Liver (tissue), 7 donors: ENCODE measurements at regions not wholly inside any gene's neighbourhood (a gene's known extent, or its start where the extent isn't known, plus 50 kb on each side); places are given as distances from the start of the nearest gene placed in this dataset.

ENCODE experiments used
- DNase-seq: peaks from one replicate; pipeline ENCODE4 v3.0.0-alpha.2; 2017; ENCODE audit warnings: low spot score
- H3K27ac ChIP-seq, 2 donors: one replicate each; pipeline ENCODE4 v1.7.0; 2013; ENCODE audit warnings: inconsistent platforms in 2 of 2, low read length in 2 of 2, control low read depth in 1 of 2, low read depth in 1 of 2, mild to moderate bottlenecking in 1 of 2
- H3K27me3 ChIP-seq, 4 donors: one replicate each; pipeline versions ENCODE4 v1.6.1 to v1.7.0; 2013; ENCODE audit warnings: low read length in 3 of 4, inconsistent platforms in 1 of 4, mild to moderate bottlenecking in 1 of 4, moderate library complexity in 1 of 4; ENCODE audit not compliant: control insufficient read depth in 4 of 4, insufficient read depth in 4 of 4
- H3K36me3 ChIP-seq, 4 donors: one replicate each; pipeline versions ENCODE4 v1.6.1 to v1.7.0; 2013; ENCODE audit warnings: low read length in 3 of 4, mild to moderate bottlenecking in 3 of 4, low read depth in 1 of 4, moderate library complexity in 1 of 4; ENCODE audit not compliant: control insufficient read depth in 4 of 4, insufficient read depth in 3 of 4
- H3K4me1 ChIP-seq, 4 donors: one replicate each; pipeline versions ENCODE4 v1.6.1 to v1.7.0; 2013; ENCODE audit warnings: low read length in 3 of 4, mild to moderate bottlenecking in 3 of 4, moderate library complexity in 1 of 4; ENCODE audit not compliant: control insufficient read depth in 4 of 4, insufficient read depth in 4 of 4
- H3K4me3 ChIP-seq, 3 donors: one replicate each; pipeline versions ENCODE4 v1.6.1 to v1.7.0; 2013; ENCODE audit warnings: low read length in 3 of 3, control low read depth in 1 of 3, low read depth in 1 of 3, mild to moderate bottlenecking in 1 of 3
- H3K9ac ChIP-seq, 2 donors: one replicate each; pipeline ENCODE4 v1.7.0; 2013; ENCODE audit warnings: low read length in 2 of 2, mild to moderate bottlenecking in 2 of 2, moderate library complexity in 2 of 2, control low read depth in 1 of 2, low read depth in 1 of 2
- H3K9me3 ChIP-seq, 4 donors: one replicate each; pipeline versions ENCODE4 v1.6.1 to v1.7.0; 2013; ENCODE audit warnings: low read length in 3 of 4; ENCODE audit not compliant: control insufficient read depth in 4 of 4
- EGR1 ChIP-seq, 2 donors: IDR thresholded peaks; 2 replicates each; pipeline ENCODE4 v1.6.1; 2016 to 2018; ENCODE audit warnings: antibody characterized with exemption in 2 of 2, low read depth in 2 of 2
- FOXA1 ChIP-seq: IDR thresholded peaks from 2 replicates; pipeline ENCODE4 v1.6.1; 2016; ENCODE audit warnings: antibody characterized with exemption
- FOXA2 ChIP-seq: IDR thresholded peaks from 2 replicates; pipeline ENCODE4 v1.6.1; 2016; ENCODE audit warnings: antibody characterized with exemption
- GABPA ChIP-seq, 2 donors: IDR thresholded peaks in 1 of 2; conservative IDR thresholded peaks in 1 of 2; 2 replicates each; pipeline ENCODE4 v1.6.1; 2016; ENCODE audit warnings: antibody characterized with exemption in 2 of 2, mild to moderate bottlenecking in 1 of 2, moderate library complexity in 1 of 2
- HNF4G ChIP-seq: IDR thresholded peaks from 2 replicates; pipeline ENCODE4 v1.6.1; 2016; ENCODE audit warnings: antibody characterized with exemption
- JUND ChIP-seq, 2 donors: IDR thresholded peaks; 2 replicates each; pipeline ENCODE4 v1.6.1; 2016; ENCODE audit warnings: antibody characterized with exemption in 2 of 2
- MAX ChIP-seq: IDR thresholded peaks from 2 replicates; pipeline ENCODE4 v1.6.1; 2016; ENCODE audit warnings: antibody characterized with exemption
- NR2F2 ChIP-seq: IDR thresholded peaks from 2 replicates; pipeline ENCODE4 v1.6.1; 2016; ENCODE audit warnings: antibody characterized with exemption
- RAD21 ChIP-seq, 2 donors: IDR thresholded peaks; 2 replicates each; pipeline ENCODE4 v1.6.1; 2016; ENCODE audit warnings: antibody characterized with exemption in 2 of 2, mild to moderate bottlenecking in 2 of 2
- REST ChIP-seq: IDR thresholded peaks from 2 replicates; pipeline ENCODE4 v1.6.1; 2016; ENCODE audit warnings: antibody characterized with exemption, mild to moderate bottlenecking
- RXRA ChIP-seq, 2 donors: IDR thresholded peaks; 2 replicates each; pipeline ENCODE4 v1.6.1; 2017 to 2018; ENCODE audit warnings: antibody characterized with exemption in 2 of 2, mild to moderate bottlenecking in 1 of 2
- SP1 ChIP-seq: IDR thresholded peaks from 2 replicates; pipeline ENCODE4 v1.6.1; 2018; ENCODE audit warnings: antibody characterized with exemption, mild to moderate bottlenecking
- TAF1 ChIP-seq: conservative IDR thresholded peaks from 2 replicates; pipeline ENCODE4 v1.6.1; 2016; ENCODE audit warnings: antibody characterized with exemption, mild to moderate bottlenecking
- YY1 ChIP-seq: IDR thresholded peaks from 2 replicates; pipeline ENCODE4 v1.6.1; 2016; ENCODE audit warnings: antibody characterized with exemption, mild to moderate bottlenecking
- ZBTB33 ChIP-seq: IDR thresholded peaks from 2 replicates; pipeline ENCODE4 v1.6.1; 2016; ENCODE audit warnings: antibody characterized with exemption
- WGBS: extraction: QIAGEN DNeasy Blood & Tissue Kit; methylation state at CpG from one replicate; pipeline ENCODE4 v1.1.7; 2013; 5-methylcytosine and 5-hydroxymethylcytosine counted together
- donor health status: healthy.
- donor health status: healthy.
- donor health status: healthy.
- donor health status: healthy.

GRCh38 chr11:39221550-39222138 lies 2237.8 kb downstream of the LRRC4C start:
- WGBS: 62% methylated on average over 3 of the region's 3 CpGs
- no peaks in the 10 kb centered on the region for H3K9me3 ChIP-seq
- no peak overlapping the region for H3K4me3 ChIP-seq
- H3K27me3 ChIP-seq: no peaks in the 10 kb centered on the region
- no peak for TF ChIP-seq FOXA2
- no peak for TF ChIP-seq ZBTB33
- TF ChIP-seq JUND (IDR thresholded peaks at IDR 0.05): no peak
- TF ChIP-seq TAF1: no peak
- TF ChIP-seq RAD21 (IDR thresholded peaks at IDR 0.05): no peak
- TF ChIP-seq NR2F2: no peak
- DNase-seq: no peak
- no peaks in the 10 kb centered on the region for H3K4me1 ChIP-seq
- no peak overlapping the region for H3K27ac ChIP-seq
- H3K36me3 ChIP-seq: no peaks in the 10 kb centered on the region
- no peak overlapping the region for H3K9ac ChIP-seq

GRCh38 chr11:39220501-39221230 lies 2238.8 kb downstream of the LRRC4C start:
- no peaks in the 10 kb centered on the region for H3K4me1 ChIP-seq
- H3K27me3 ChIP-seq: no peaks in the 10 kb centered on the region
- DNase-seq: no peak
- no peaks in the 10 kb centered on the region for H3K36me3 ChIP-seq
- WGBS: 69% methylated on average over 3 of the region's 3 CpGs
- no peak overlapping the region for H3K4me3 ChIP-seq
- no peak overlapping the region for H3K27ac ChIP-seq
- no peak for TF ChIP-seq REST
- no peak for TF ChIP-seq JUND (IDR thresholded peaks at IDR 0.05)
- no peak for TF ChIP-seq YY1
- no peak for TF ChIP-seq FOXA2
- no peaks in the 10 kb centered on the region for H3K9me3 ChIP-seq
- no peak overlapping the region for H3K9ac ChIP-seq

GRCh38 chr11:39220069-39220468 lies 2239.4 kb downstream of the LRRC4C start:
- Histone ChIP-seq H3K27me3 (no peaks in the 10 kb centered on the region), H3K36me3 (no peaks in the 10 kb centered on the region), H3K27ac (no peak overlapping the region), H3K4me1 (no peaks in the 10 kb centered on the region), H3K9me3 (no peaks in the 10 kb centered on the region), H3K9ac (no peak overlapping the region), H3K4me3 (no peak overlapping the region)
- no peak for DNase-seq
- WGBS: 79% methylated on average over 1 of the region's 1 CpG
- TF ChIP-seq FOXA1 (no peak), NR2F2 (no peak), HNF4G (no peak), RAD21 (IDR thresholded peaks at IDR 0.05) (no peak), TAF1 (no peak), RXRA (IDR thresholded peaks at IDR 0.05) (no peak), GABPA (IDR thresholded peaks at IDR 0.05 in 1 of 2, conservative IDR thresholded peaks at IDR 0.05 in 1 of 2) (no peak), REST (no peak), EGR1 (IDR thresholded peaks at IDR 0.05; ENCODE audit: low read depth in 2 of 2) (no peak), SP1 (no peak), FOXA2 (no peak), YY1 (no peak), MAX (no peak), ZBTB33 (no peak), JUND (IDR thresholded peaks at IDR 0.05) (no peak)
